Keratinocyte (primary cell): ENCODE measurements at regions not wholly inside any gene's neighbourhood (a gene's known extent, or its start where the extent isn't known, plus 50 kb on each side); places are given as distances from the start of the nearest gene placed in this dataset.

Experiments used
- DNase-seq: peaks from one replicate; pipeline ENCODE4 v3.0.0-alpha.2; 2011; ENCODE audit warnings: low read depth, missing footprints, low spot score
- FAIRE-seq: peaks from 2 replicates; lab custom pipeline; 2011; peaks lifted over from hg19 to GRCh38; lab: Jason Lieb, UNC
- H2AFZ ChIP-seq: 2 replicates; pipeline ENCODE4 v1.6.0; 2012; ENCODE audit warnings: low read length, control low read depth, inconsistent platforms; ENCODE audit not compliant: control insufficient read depth
- H3K27ac ChIP-seq: 2 replicates; pipeline ENCODE4 v1.5.1; 2011; ENCODE audit warnings: low read length; ENCODE audit not compliant: control insufficient read depth, insufficient read depth
- H3K27me3 ChIP-seq: 3 replicates; pipeline ENCODE4 v1.6.0; 2011; ENCODE audit warnings: low read length; ENCODE audit not compliant: control insufficient read depth, insufficient read depth; ENCODE audit errors: extremely low read depth
- H3K36me3 ChIP-seq, 2 experiments: 2 replicates in 1 of 2; 3 replicates in 1 of 2; pipeline ENCODE4 v1.5.1; 2011; ENCODE audit warnings: low read length in 2 of 2, mild to moderate bottlenecking in 1 of 2; ENCODE audit not compliant: control insufficient read depth in 2 of 2, insufficient read depth in 2 of 2; ENCODE audit errors: extremely low read depth in 1 of 2
- H3K4me1 ChIP-seq: 3 replicates; pipeline ENCODE4 v1.5.1; 2011; ENCODE audit warnings: low read length; ENCODE audit not compliant: control insufficient read depth, insufficient read depth; ENCODE audit errors: extremely low read depth
- H3K4me2 ChIP-seq: 3 replicates; pipeline ENCODE4 v1.6.0; 2011; ENCODE audit warnings: low read depth, low read length; ENCODE audit not compliant: control insufficient read depth, insufficient read depth; ENCODE audit errors: extremely low read depth
- H3K4me3 ChIP-seq, 3 experiments: fragments of 200-600 bp in 1 of 3; sonication (generic) in 1 of 3; 2 replicates in 2 of 3; 3 replicates in 1 of 3; pipeline ENCODE4 v1.5.1; 2011 to 2016; ENCODE audit warnings: low read length in 3 of 3, mild to moderate bottlenecking in 3 of 3, control low read depth in 2 of 3, inconsistent platforms in 1 of 3, low read depth in 1 of 3, mixed read lengths in 1 of 3, mixed run types in 1 of 3, moderate library complexity in 1 of 3; ENCODE audit not compliant: control insufficient read depth in 2 of 3, insufficient read depth in 2 of 3; ENCODE audit errors: extremely low read depth in 1 of 3
- H3K79me2 ChIP-seq: 2 replicates; pipeline ENCODE4 v1.6.0; 2012; ENCODE audit warnings: low read length; ENCODE audit not compliant: control insufficient read depth, insufficient read depth
- H3K9ac ChIP-seq: 3 replicates; pipeline ENCODE4 v1.6.0; 2011; ENCODE audit warnings: low read length; ENCODE audit not compliant: control insufficient read depth, insufficient read depth; ENCODE audit errors: extremely low read depth
- H3K9me1 ChIP-seq: 3 replicates; pipeline ENCODE4 v1.6.0; 2011; ENCODE audit warnings: low read length; ENCODE audit not compliant: control insufficient read depth, insufficient read depth; ENCODE audit errors: extremely low read depth
- H3K9me3 ChIP-seq: 2 replicates; pipeline ENCODE4 v1.5.1; 2012; ENCODE audit warnings: low read depth, low read length; ENCODE audit not compliant: control insufficient read depth
- H4K20me1 ChIP-seq: 3 replicates; pipeline ENCODE4 v1.6.0; 2011; ENCODE audit warnings: low read length; ENCODE audit not compliant: control insufficient read depth, insufficient read depth; ENCODE audit errors: extremely low read depth
- CTCF ChIP-seq, 3 experiments: IDR thresholded peaks in 1 of 3; conservative IDR thresholded peaks in 1 of 3; optimal IDR thresholded peaks in 1 of 3; 2 replicates in 2 of 3; 3 replicates in 1 of 3; pipeline versions ENCODE3 to v1.5.1; 2011; ENCODE audit warnings: low read length in 3 of 3, mild to moderate bottlenecking in 3 of 3, moderate library complexity in 2 of 3, control low read depth in 1 of 3, inconsistent platforms in 1 of 3; ENCODE audit not compliant: insufficient read depth in 2 of 3; ENCODE audit errors: extremely low read depth in 1 of 3
- EZH2 ChIP-seq: IDR thresholded peaks from one replicate; pipeline ENCODE4 v1.6.1; 2012; ENCODE audit warnings: inconsistent platforms, mild to moderate bottlenecking, low read length, moderate library complexity
- dilution Hi-C: fragments of 300-500 bp; cut with MboI; formaldehyde crosslinking; loops from one replicate; pipeline ENCODE4 v1.7.0; 2020; ENCODE audit warnings: low sequenced_read_pairs; ENCODE audit not compliant: extremely low pct_ligation_motif_present

GRCh38 chr17:34782271-34782670 lies 179.0 kb downstream of the CCT6B start:
- no peak for FAIRE-seq
- H3K79me2 ChIP-seq: no peaks in the 10 kb centered on the region
- no peaks in the 10 kb centered on the region for H4K20me1 ChIP-seq
- H3K4me1 ChIP-seq: no peaks in the 10 kb centered on the region
- H3K9me3 ChIP-seq: peaks cover 9% of the 10 kb centered on the region
- no peak overlapping the region for H3K4me2 ChIP-seq
- no peaks in the 10 kb centered on the region for H3K9me1 ChIP-seq
- no peak overlapping the region for H3K9ac ChIP-seq
- no peak for DNase-seq
- dilution Hi-C loops: no loop called here
- no peak overlapping the region for H3K4me3 ChIP-seq
- H2AFZ ChIP-seq: no peak overlapping the region
- H3K27me3 ChIP-seq: no peaks in the 10 kb centered on the region
- no peak overlapping the region for H3K27ac ChIP-seq
- H3K36me3 ChIP-seq: no peaks in the 10 kb centered on the region
- no peak for TF ChIP-seq EZH2

- dilution Hi-C loops: no loop called here
- DNase-seq: no peak
- TF ChIP-seq EZH2: no peak
- no peak for TF ChIP-seq CTCF (optimal IDR thresholded peaks at IDR 0.05 in 1 of 3, IDR thresholded peaks at IDR 0.05 in 1 of 3, conservative IDR thresholded peaks at IDR 0.05 in 1 of 3; ENCODE audit: extremely low read depth in 1 of 3, insufficient read depth in 2 of 3, low read length in 3 of 3)
- no peak for FAIRE-seq
- Histone ChIP-seq H3K27ac (no peak overlapping the region), H3K4me2 (no peak overlapping the region), H3K9me1 (no peaks in the 10 kb centered on the region), H2AFZ (no peak overlapping the region), H3K36me3 (no peaks in the 10 kb centered on the region), H3K9ac (no peak overlapping the region), H3K27me3 (no peaks in the 10 kb centered on the region), H4K20me1 (no peaks in the 10 kb centered on the region), H3K4me3 (no peak overlapping the region), H3K4me1 (no peaks in the 10 kb centered on the region), H3K79me2 (no peaks in the 10 kb centered on the region), H3K9me3 (peaks cover 9% of the 10 kb centered on the region)
These were observed 179.6 kb downstream of the CCT6B start for GRCh38 chr17:34781571-34782108.

- no peaks in the 10 kb centered on the region for H3K27me3 ChIP-seq
- no peak overlapping the region for H3K27ac ChIP-seq
- H3K79me2 ChIP-seq: no peaks in the 10 kb centered on the region
- FAIRE-seq: no peak
- no peak overlapping the region for H3K9ac ChIP-seq
- no peaks in the 10 kb centered on the region for H4K20me1 ChIP-seq
- no peaks in the 10 kb centered on the region for H3K9me1 ChIP-seq
- peaks cover 9% of the 10 kb centered on the region for H3K9me3 ChIP-seq
- no peak overlapping the region for H3K4me2 ChIP-seq
- H3K36me3 ChIP-seq: no peaks in the 10 kb centered on the region
- dilution Hi-C loops: no loop called here
- TF ChIP-seq CTCF (optimal IDR thresholded peaks at IDR 0.05 in 1 of 3, IDR thresholded peaks at IDR 0.05 in 1 of 3, conservative IDR thresholded peaks at IDR 0.05 in 1 of 3; ENCODE audit: extremely low read depth in 1 of 3, insufficient read depth in 2 of 3, low read length in 3 of 3) (no peak), EZH2 (no peak)
- no peaks in the 10 kb centered on the region for H3K4me1 ChIP-seq
- no peak for DNase-seq
- H3K4me3 ChIP-seq: no peak overlapping the region
- H2AFZ ChIP-seq: no peak overlapping the region
These were observed 180.2 kb downstream of the CCT6B start for GRCh38 chr17:34781071-34781470.
